ENCODE measurements at regions not wholly inside any gene's neighbourhood (a gene's known extent, or its start where the extent isn't known, plus 50 kb on each side); places are given as distances from the start of the nearest gene placed in this dataset.

DNA sequence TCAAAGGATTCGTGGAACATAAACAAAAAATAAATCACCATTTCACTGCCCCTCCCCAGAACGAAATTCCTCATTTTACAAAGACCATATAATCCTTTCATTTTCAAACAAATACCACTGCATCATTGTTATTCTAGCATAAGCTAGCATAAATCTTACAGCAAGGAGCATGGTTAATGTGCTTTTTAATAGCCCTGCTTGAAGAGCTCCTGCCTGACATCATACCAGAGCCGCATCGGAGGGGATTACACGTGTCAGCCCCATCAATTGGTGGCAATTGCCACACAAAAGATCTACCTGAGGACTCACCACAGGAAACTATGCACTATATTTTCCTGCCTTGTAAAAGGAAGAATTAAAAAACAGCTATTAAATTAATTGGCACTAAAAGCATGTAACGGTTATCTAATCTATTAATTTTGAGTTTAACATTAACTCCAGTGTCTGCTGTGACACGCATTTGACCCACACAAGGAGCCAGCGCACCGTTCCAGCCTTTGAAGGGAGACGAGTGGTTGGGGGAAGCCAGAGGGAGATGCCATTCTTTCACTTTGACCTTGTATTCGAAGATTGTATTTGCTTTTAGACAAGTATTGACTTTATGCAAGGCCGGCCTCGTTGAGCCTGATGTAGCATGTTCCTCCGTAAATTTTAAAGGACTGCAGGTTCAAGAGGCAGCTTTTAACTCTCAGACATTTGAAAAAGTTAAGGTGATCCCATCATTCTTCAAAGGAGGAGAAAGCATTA is 261.1 kb upstream of the RNF32 start (continued):
- TF ChIP-seq, protein P1, sequence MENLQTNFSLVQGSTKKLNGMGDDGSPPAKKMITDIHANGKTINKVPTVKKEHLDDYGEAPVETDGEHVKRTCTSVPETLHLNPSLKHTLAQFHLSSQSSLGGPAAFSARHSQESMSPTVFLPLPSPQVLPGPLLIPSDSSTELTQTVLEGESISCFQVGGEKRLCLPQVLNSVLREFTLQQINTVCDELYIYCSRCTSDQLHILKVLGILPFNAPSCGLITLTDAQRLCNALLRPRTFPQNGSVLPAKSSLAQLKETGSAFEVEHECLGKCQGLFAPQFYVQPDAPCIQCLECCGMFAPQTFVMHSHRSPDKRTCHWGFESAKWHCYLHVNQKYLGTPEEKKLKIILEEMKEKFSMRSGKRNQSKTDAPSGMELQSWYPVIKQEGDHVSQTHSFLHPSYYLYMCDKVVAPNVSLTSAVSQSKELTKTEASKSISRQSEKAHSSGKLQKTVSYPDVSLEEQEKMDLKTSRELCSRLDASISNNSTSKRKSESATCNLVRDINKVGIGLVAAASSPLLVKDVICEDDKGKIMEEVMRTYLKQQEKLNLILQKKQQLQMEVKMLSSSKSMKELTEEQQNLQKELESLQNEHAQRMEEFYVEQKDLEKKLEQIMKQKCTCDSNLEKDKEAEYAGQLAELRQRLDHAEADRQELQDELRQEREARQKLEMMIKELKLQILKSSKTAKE (CRISPR knock-in tag; IDR thresholded peaks at IDR 0.05; ENCODE audit: borderline replicate concordance): peak; percentile 21; the same call in 1 of the 2 replicates
- TF ChIP-seq HES4 (CRISPR knock-in tag; IDR thresholded peaks at IDR 0.05; ENCODE audit: borderline replicate concordance) (no peak), ETV6 (CRISPR knock-in tag; conservative IDR thresholded peaks at IDR 0.05) (no peak), RBFOX2 (IDR thresholded peaks at IDR 0.05; ENCODE audit: low read depth, low read length) (no peak), TOPORS (CRISPR knock-in tag; IDR thresholded peaks at IDR 0.05) (no peak), NR2F6 (IDR thresholded peaks at IDR 0.05) (peak; percentile 57; the same call in 1 of the 2 replicates), NR2F6 (CRISPR knock-in tag; IDR thresholded peaks at IDR 0.05) (0 out of 2 replicates have a peak, but pooled peaks have one; percentile 45), ZNF101 (CRISPR knock-in tag; IDR thresholded peaks at IDR 0.05; ENCODE audit: borderline replicate concordance, low read depth) (no peak), PAF1 (CRISPR knock-in tag; IDR thresholded peaks at IDR 0.05) (no peak), MAFK (conservative IDR thresholded peaks at IDR 0.05 in 1 of 2, IDR thresholded peaks at IDR 0.05 in 1 of 2; ENCODE audit: low read length in 2 of 2) (no peak), ZNF350 (CRISPR knock-in tag; IDR thresholded peaks at IDR 0.05; ENCODE audit: borderline replicate concordance, low read depth) (no peak), KDM6A (CRISPR knock-in tag; IDR thresholded peaks at IDR 0.05; ENCODE audit: low read depth) (0 out of 2 replicates have a peak, but pooled peaks have one; percentile 13), HNRNPL (IDR thresholded peaks at IDR 0.05; ENCODE audit: low read depth, low read length) (no peak), ZIK1 (CRISPR knock-in tag; IDR thresholded peaks at IDR 0.05; ENCODE audit: borderline replicate concordance, low read depth) (no peak), HNRNPUL1 (IDR thresholded peaks at IDR 0.05; ENCODE audit: low read depth, low read length) (no peak), CAMTA2 (CRISPR knock-in tag; IDR thresholded peaks at IDR 0.05; ENCODE audit: borderline replicate concordance) (no peak), ZFAT (CRISPR knock-in tag; conservative IDR thresholded peaks at IDR 0.05) (no peak), ZNF431 (CRISPR knock-in tag; IDR thresholded peaks at IDR 0.05; ENCODE audit: borderline replicate concordance, low read depth) (no peak), SALL1 (CRISPR knock-in tag; IDR thresholded peaks at IDR 0.05) (peak; percentile 66), ZNF337 (CRISPR knock-in tag; IDR thresholded peaks at IDR 0.05; ENCODE audit: borderline replicate concordance, low read depth) (no peak), RCOR2 (CRISPR knock-in tag; IDR thresholded peaks at IDR 0.05) (0 out of 2 replicates have a peak, but pooled peaks have one; percentile 8), MBNL3 (CRISPR knock-in tag; conservative IDR thresholded peaks at IDR 0.05) (no peak)
- TF ChIP-seq, protein P2, sequence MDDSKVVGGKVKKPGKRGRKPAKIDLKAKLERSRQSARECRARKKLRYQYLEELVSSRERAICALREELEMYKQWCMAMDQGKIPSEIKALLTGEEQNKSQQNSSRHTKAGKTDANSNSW (CRISPR knock-in tag; IDR thresholded peaks at IDR 0.05; ENCODE audit: borderline replicate concordance): no peak
- TF ChIP-seq, protein P3, sequence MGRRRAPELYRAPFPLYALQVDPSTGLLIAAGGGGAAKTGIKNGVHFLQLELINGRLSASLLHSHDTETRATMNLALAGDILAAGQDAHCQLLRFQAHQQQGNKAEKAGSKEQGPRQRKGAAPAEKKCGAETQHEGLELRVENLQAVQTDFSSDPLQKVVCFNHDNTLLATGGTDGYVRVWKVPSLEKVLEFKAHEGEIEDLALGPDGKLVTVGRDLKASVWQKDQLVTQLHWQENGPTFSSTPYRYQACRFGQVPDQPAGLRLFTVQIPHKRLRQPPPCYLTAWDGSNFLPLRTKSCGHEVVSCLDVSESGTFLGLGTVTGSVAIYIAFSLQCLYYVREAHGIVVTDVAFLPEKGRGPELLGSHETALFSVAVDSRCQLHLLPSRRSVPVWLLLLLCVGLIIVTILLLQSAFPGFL (CRISPR knock-in tag; IDR thresholded peaks at IDR 0.05): no peak
- TF ChIP-seq, protein P4, sequence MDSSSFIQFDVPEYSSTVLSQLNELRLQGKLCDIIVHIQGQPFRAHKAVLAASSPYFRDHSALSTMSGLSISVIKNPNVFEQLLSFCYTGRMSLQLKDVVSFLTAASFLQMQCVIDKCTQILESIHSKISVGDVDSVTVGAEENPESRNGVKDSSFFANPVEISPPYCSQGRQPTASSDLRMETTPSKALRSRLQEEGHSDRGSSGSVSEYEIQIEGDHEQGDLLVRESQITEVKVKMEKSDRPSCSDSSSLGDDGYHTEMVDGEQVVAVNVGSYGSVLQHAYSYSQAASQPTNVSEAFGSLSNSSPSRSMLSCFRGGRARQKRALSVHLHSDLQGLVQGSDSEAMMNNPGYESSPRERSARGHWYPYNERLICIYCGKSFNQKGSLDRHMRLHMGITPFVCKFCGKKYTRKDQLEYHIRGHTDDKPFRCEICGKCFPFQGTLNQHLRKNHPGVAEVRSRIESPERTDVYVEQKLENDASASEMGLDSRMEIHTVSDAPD (CRISPR knock-in tag; IDR thresholded peaks at IDR 0.05): no peak
- TF ChIP-seq, protein P5, sequence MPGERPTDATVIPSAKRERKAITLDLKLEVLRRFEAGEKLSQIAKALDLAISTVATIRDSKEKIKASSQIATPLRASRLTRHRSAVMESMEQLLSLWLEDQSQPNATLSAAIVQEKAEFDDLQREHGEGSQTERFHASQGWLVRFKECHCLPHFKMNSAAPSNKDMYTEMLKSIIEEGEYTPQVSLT (CRISPR knock-in tag; IDR thresholded peaks at IDR 0.05; ENCODE audit: borderline replicate concordance, low read depth): no peak

Measured in HepG2 (cell line).